IPS-18a (cell line): ENCODE measurements at regions not wholly inside any gene's neighbourhood (a gene's known extent, or its start where the extent isn't known, plus 50 kb on each side); places are given as distances from the start of the nearest gene placed in this dataset.

ENCODE experiments used
- H3K27ac ChIP-seq: one replicate; pipeline ENCODE4 v1.5.1; 2013; ENCODE audit warnings: low read length
- H3K27me3 ChIP-seq: one replicate; pipeline ENCODE4 v1.6.1; 2013; ENCODE audit warnings: mild to moderate bottlenecking, low read length; ENCODE audit not compliant: control insufficient read depth, insufficient read depth
- H3K36me3 ChIP-seq: one replicate; pipeline ENCODE4 v1.6.1; 2013; ENCODE audit warnings: low read depth, low read length; ENCODE audit not compliant: control insufficient read depth
- H3K4me1 ChIP-seq: one replicate; pipeline ENCODE4 v1.6.1; 2013; ENCODE audit warnings: low read depth, low read length; ENCODE audit not compliant: control insufficient read depth
- H3K4me3 ChIP-seq: one replicate; pipeline ENCODE4 v1.5.1; 2013; ENCODE audit warnings: low read length
- H3K9ac ChIP-seq: one replicate; pipeline ENCODE4 v1.6.1; 2013; ENCODE audit warnings: mild to moderate bottlenecking, low read length, moderate library complexity
- H3K9me3 ChIP-seq: one replicate; pipeline ENCODE4 v1.6.1; 2013; ENCODE audit warnings: low read depth, low read length; ENCODE audit not compliant: control insufficient read depth

DNA sequence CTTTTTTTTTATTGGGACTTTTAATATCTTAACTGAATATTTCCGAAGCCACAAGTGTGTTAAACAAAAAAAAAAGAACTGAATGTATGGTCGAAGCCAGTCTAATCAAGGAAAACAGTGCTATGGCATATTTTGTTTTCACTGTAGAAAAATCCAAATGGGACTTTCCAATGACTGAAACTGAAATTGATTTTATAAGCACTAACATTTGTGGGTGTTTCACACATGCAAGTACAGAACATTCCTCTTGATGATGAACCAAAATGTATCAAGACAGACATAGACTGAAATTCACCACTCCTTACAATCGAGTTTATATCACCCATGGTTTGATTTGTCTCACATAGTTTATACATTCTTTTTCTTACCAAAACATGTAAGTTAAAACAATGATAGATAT is 1026.8 kb downstream of the CDH18 start:
- H3K4me1 ChIP-seq = no peaks in the 10 kb centered on the region
- H3K9me3 ChIP-seq = no peaks in the 10 kb centered on the region
- no peak overlapping the region for H3K4me3 ChIP-seq
- H3K27ac ChIP-seq = no peak overlapping the region
- H3K9ac ChIP-seq = no peak overlapping the region
- no peaks in the 10 kb centered on the region for H3K27me3 ChIP-seq
- H3K36me3 ChIP-seq = no peaks in the 10 kb centered on the region

GRCh38 chr5:18965893-18966292 is 1022.1 kb downstream of the CDH18 start:
- no peaks in the 10 kb centered on the region for H3K9me3 ChIP-seq
- no peak overlapping the region for H3K9ac ChIP-seq
- no peak overlapping the region for H3K4me3 ChIP-seq
- no peaks in the 10 kb centered on the region for H3K36me3 ChIP-seq
- H3K27me3 ChIP-seq = no peaks in the 10 kb centered on the region
- H3K27ac ChIP-seq = no peak overlapping the region
- H3K4me1 ChIP-seq = no peaks in the 10 kb centered on the region

- no peaks in the 10 kb centered on the region for H3K9me3 ChIP-seq
- peaks cover 4% of the 10 kb centered on the region for H3K4me1 ChIP-seq
- no peak overlapping the region for H3K9ac ChIP-seq
- no peak overlapping the region for H3K4me3 ChIP-seq
- no peak overlapping the region for H3K27ac ChIP-seq
- no peaks in the 10 kb centered on the region for H3K27me3 ChIP-seq
- no peaks in the 10 kb centered on the region for H3K36me3 ChIP-seq
Observed at GRCh38 chr5:18967637-18968036, 1020.4 kb downstream of the CDH18 start.

GRCh38 chr5:18968966-18969365 is 1019.0 kb downstream of the CDH18 start:
- Histone ChIP-seq H3K9me3 (no peaks in the 10 kb centered on the region), H3K9ac (no peak overlapping the region), H3K27me3 (no peaks in the 10 kb centered on the region), H3K4me3 (no peak overlapping the region), H3K36me3 (no peaks in the 10 kb centered on the region), H3K27ac (no peak overlapping the region), H3K4me1 (peaks cover 4% of the 10 kb centered on the region)

DNA sequence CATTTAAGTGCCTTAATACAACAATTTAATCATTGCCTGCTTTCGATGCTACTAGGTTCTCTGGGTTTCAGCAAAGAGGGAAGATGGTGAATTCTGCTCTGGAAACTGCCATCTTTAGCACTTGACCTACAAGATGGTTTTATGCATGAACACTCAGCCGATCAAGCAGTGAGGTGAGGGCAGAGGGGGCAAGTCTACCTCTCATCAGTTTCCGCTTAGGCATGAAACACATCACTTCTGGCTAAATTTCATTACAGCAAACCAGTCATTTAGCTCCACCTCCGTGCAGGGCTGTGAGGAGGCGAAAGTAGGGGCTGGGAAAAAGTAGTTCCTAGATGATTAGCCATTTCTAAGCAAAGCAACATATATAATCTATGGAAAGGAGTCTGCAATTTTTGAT is 1018.0 kb downstream of the CDH18 start:
- Histone ChIP-seq H3K9me3 (no peaks in the 10 kb centered on the region), H3K27me3 (no peaks in the 10 kb centered on the region), H3K9ac (no peak overlapping the region), H3K36me3 (no peaks in the 10 kb centered on the region), H3K4me1 (peaks cover 4% of the 10 kb centered on the region), H3K4me3 (no peak overlapping the region), H3K27ac (no peak overlapping the region)

- Histone ChIP-seq H3K27me3 (no peaks in the 10 kb centered on the region), H3K9me3 (no peaks in the 10 kb centered on the region), H3K4me1 (peaks cover 4% of the 10 kb centered on the region), H3K4me3 (no peak overlapping the region), H3K36me3 (no peaks in the 10 kb centered on the region), H3K9ac (no peak overlapping the region), H3K27ac (no peak overlapping the region)
Observed at GRCh38 chr5:18972177-18972576, 1015.8 kb downstream of the CDH18 start.

DNA sequence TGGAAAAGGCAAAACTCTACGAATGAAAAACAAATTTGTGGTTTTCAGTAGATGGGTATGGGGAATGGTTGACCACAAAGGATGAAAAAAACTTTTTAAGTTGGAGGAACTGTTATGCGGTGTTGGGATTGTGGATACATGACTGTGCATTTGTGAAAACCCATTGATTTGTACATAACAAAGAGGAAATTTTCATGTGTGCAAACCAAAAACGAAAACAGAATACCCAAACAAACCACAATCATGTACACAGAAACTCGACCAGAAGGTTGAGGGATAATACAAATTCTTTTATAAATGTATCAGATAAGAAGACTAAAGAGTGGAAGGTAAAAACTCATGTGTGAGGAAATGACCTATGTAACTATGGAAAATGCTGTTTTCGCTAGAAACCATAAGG is 1012.4 kb downstream of the CDH18 start:
- Histone ChIP-seq H3K36me3 (no peaks in the 10 kb centered on the region), H3K9ac (no peak overlapping the region), H3K9me3 (no peaks in the 10 kb centered on the region), H3K27ac (no peak overlapping the region), H3K4me1 (peaks cover 4% of the 10 kb centered on the region), H3K27me3 (no peaks in the 10 kb centered on the region), H3K4me3 (no peak overlapping the region)

GRCh38 chr5:18977880-18978279 is 1010.1 kb downstream of the CDH18 start:
- H3K4me1 ChIP-seq = no peaks in the 10 kb centered on the region
- no peaks in the 10 kb centered on the region for H3K9me3 ChIP-seq
- no peak overlapping the region for H3K4me3 ChIP-seq
- H3K9ac ChIP-seq = no peak overlapping the region
- no peak overlapping the region for H3K27ac ChIP-seq
- H3K27me3 ChIP-seq = no peaks in the 10 kb centered on the region
- H3K36me3 ChIP-seq = no peaks in the 10 kb centered on the region

GRCh38 chr5:18984559-18985080 is 1003.4 kb downstream of the CDH18 start:
- H3K27me3 ChIP-seq = no peaks in the 10 kb centered on the region
- H3K9me3 ChIP-seq = no peaks in the 10 kb centered on the region
- no peaks in the 10 kb centered on the region for H3K36me3 ChIP-seq
- no peak overlapping the region for H3K4me3 ChIP-seq
- H3K4me1 ChIP-seq = peaks cover 27% of the 10 kb centered on the region
- H3K9ac ChIP-seq = no peak overlapping the region
- H3K27ac ChIP-seq = no peak overlapping the region

- Histone ChIP-seq H3K4me3 (no peak overlapping the region), H3K36me3 (no peaks in the 10 kb centered on the region), H3K27ac (peak overlapping the region; percentile 37), H3K9ac (no peak overlapping the region), H3K4me1 (peaks cover 30% of the 10 kb centered on the region), H3K27me3 (no peaks in the 10 kb centered on the region), H3K9me3 (no peaks in the 10 kb centered on the region)
Observed at GRCh38 chr5:18985171-18985758, 1002.7 kb downstream of the CDH18 start.

DNA sequence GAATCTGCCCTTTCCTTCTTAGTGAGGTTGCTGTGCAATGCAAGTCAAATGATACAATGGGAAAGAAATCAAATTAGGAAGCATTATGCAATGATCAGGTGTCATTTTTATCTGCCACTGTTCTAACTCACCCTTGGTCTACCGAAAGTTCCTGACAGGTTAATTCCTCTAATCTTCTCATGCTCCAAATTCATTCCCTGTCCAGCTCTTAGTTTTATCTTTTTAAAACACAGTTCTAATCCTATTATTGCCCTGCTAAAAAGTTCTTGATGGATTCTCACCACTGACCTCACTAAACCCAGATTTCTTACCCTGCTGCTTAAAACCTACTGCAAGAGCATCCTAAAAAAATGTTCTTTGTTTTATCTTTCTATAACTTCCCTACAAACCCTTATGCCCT is 1000.9 kb downstream of the CDH18 start:
- H3K4me1 ChIP-seq = peaks cover 31% of the 10 kb centered on the region
- no peak overlapping the region for H3K4me3 ChIP-seq
- H3K27me3 ChIP-seq = no peaks in the 10 kb centered on the region
- no peaks in the 10 kb centered on the region for H3K36me3 ChIP-seq
- H3K27ac ChIP-seq = no peak overlapping the region
- peak overlapping the region; percentile 6 for H3K9ac ChIP-seq
- H3K9me3 ChIP-seq = no peaks in the 10 kb centered on the region

GRCh38 chr5:18990852-18991251 is 997.1 kb downstream of the CDH18 start:
- H3K9ac ChIP-seq = no peak overlapping the region
- no peak overlapping the region for H3K27ac ChIP-seq
- H3K4me3 ChIP-seq = no peak overlapping the region
- H3K9me3 ChIP-seq = no peaks in the 10 kb centered on the region
- no peaks in the 10 kb centered on the region for H3K36me3 ChIP-seq
- H3K27me3 ChIP-seq = no peaks in the 10 kb centered on the region
- peaks cover 17% of the 10 kb centered on the region for H3K4me1 ChIP-seq
